ENCODE measurements at regions not wholly inside any gene's neighbourhood (a gene's known extent, or its start where the extent isn't known, plus 50 kb on each side); places are given as distances from the start of the nearest gene placed in this dataset.

- TF ChIP-seq POLR2A (IDR thresholded peaks at IDR 0.05; ENCODE audit: low read length) (no peak), GATA1 (IDR thresholded peaks at IDR 0.05; ENCODE audit: low read depth, low read length) (no peak)
Observed at GRCh38 chr12:88417531-88417930, 162.7 kb downstream of the KITLG start.

Data from erythroblast (primary cell).